Suprapubic skin (tissue), 4 donors: ENCODE measurements at regions not wholly inside any gene's neighbourhood (a gene's known extent, or its start where the extent isn't known, plus 50 kb on each side); places are given as distances from the start of the nearest gene placed in this dataset.
A peak's percentile ranks its signal among the peaks of the same experiment; 100 is the strongest.

Experiments
- DNase-seq, 2 donors: peaks; one replicate each; pipeline ENCODE4 v3.0.0-alpha.2; 2019; ENCODE audit warnings: low spot score in 2 of 2
- H3K27ac ChIP-seq: fragments of 200-600 bp; sonication (generic); one replicate; pipeline ENCODE4 v1.5.1; 2019
- H3K27me3 ChIP-seq: fragments of 200-600 bp; sonication (generic); one replicate; pipeline ENCODE4 v1.5.1; 2019
- H3K36me3 ChIP-seq: fragments of 200-600 bp; sonication (generic); one replicate; pipeline ENCODE4 v1.5.1; 2019
- H3K4me1 ChIP-seq: fragments of 200-600 bp; sonication (generic); one replicate; pipeline ENCODE4 v1.5.1; 2019
- H3K4me3 ChIP-seq: fragments of 200-600 bp; sonication (generic); one replicate; pipeline ENCODE4 v1.5.1; 2019; ENCODE audit warnings: mild to moderate bottlenecking
- H3K9me3 ChIP-seq: fragments of 200-600 bp; sonication (generic); one replicate; pipeline ENCODE4 v1.5.1; 2019
- EP300 ChIP-seq: sonication (generic); formaldehyde crosslinking; IDR thresholded peaks from one replicate; pipeline ENCODE4 v1.6.1; 2017; ENCODE audit warnings: antibody characterized with exemption
- POLR2A ChIP-seq, 2 donors: fragments of 450-650 bp; IDR thresholded peaks; one replicate each; pipeline ENCODE4 v1.6.1; 2017; ENCODE audit warnings: antibody characterized with exemption in 2 of 2, mild to moderate bottlenecking in 2 of 2, moderate library complexity in 2 of 2
- POLR2AphosphoS5 ChIP-seq, 3 donors: sonication (generic); formaldehyde crosslinking; IDR thresholded peaks; one replicate each; pipeline ENCODE4 v1.6.1; 2017; ENCODE audit warnings: antibody characterized with exemption in 3 of 3
- WGBS: methylation state at CpG from one replicate; pipeline ENCODE4 v1.1.5; 2018; 5-methylcytosine and 5-hydroxymethylcytosine counted together
- TF ChIP-seq, protein P1 (sequence below), 2 donors: fragments of 200-600 bp in 1 of 2; fragments of 450-650 bp in 1 of 2; sonication (generic) in 1 of 2; IDR thresholded peaks; one replicate each; pipeline ENCODE4 v1.5.1; 2016 to 2019; ENCODE audit warnings: antibody characterized with exemption in 2 of 2, mild to moderate bottlenecking in 1 of 2, moderate library complexity in 1 of 2

DNA sequence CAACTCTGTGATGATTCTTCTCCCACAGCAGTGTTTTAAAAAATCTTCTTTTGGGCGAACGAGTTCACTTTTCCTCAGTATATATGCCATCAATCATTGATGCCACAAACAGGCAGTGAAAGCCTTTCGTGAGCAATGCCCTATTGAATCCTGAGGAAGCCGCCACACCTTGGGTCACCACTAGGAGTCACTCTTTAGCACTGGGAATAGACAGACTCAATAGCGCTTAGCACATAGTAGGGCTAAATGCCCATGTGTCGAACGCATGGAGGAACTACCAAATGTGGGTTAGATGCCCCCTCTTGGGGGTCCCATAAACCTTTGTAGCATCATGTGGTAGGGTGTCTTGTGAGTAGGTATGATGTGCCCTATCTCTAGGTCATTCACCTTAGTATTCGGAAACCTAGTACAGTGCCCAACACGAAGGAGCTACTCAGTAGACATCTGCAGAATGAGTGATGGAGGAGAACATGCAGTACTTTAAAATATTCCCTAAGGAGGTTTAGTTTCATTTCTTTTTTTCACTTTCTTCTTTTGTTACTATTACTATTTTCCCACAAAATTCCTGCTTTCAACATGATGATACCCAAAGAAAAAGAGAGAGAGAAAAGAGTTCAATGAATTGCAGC is 603.7 kb downstream of the BNC2 start:
- TF ChIP-seq POLR2AphosphoS5 (IDR thresholded peaks at IDR 0.05) (no peak), EP300 (no peak), POLR2A (IDR thresholded peaks at IDR 0.05) (no peak)
- TF ChIP-seq, protein P1, sequence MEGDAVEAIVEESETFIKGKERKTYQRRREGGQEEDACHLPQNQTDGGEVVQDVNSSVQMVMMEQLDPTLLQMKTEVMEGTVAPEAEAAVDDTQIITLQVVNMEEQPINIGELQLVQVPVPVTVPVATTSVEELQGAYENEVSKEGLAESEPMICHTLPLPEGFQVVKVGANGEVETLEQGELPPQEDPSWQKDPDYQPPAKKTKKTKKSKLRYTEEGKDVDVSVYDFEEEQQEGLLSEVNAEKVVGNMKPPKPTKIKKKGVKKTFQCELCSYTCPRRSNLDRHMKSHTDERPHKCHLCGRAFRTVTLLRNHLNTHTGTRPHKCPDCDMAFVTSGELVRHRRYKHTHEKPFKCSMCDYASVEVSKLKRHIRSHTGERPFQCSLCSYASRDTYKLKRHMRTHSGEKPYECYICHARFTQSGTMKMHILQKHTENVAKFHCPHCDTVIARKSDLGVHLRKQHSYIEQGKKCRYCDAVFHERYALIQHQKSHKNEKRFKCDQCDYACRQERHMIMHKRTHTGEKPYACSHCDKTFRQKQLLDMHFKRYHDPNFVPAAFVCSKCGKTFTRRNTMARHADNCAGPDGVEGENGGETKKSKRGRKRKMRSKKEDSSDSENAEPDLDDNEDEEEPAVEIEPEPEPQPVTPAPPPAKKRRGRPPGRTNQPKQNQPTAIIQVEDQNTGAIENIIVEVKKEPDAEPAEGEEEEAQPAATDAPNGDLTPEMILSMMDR (IDR thresholded peaks at IDR 0.05) = peak in 1 of 2 donors; percentile 15
- H3K27ac ChIP-seq = peak overlapping the region; percentile 48
- DNase-seq = no peak

GRCh38 chr9:16267281-16268066 is 603.0 kb downstream of the BNC2 start:
- H3K4me1 ChIP-seq = no peaks in the 10 kb centered on the region
- H3K27me3 ChIP-seq = no peaks in the 10 kb centered on the region
- TF ChIP-seq, protein P1 (IDR thresholded peaks at IDR 0.05) = no peak
- TF ChIP-seq EP300 = no peak
- no peak for TF ChIP-seq POLR2A (IDR thresholded peaks at IDR 0.05)
- no peak for TF ChIP-seq POLR2AphosphoS5 (IDR thresholded peaks at IDR 0.05)
- H3K27ac ChIP-seq = peak overlapping the region; percentile 48
- H3K36me3 ChIP-seq = no peaks in the 10 kb centered on the region
- H3K4me3 ChIP-seq = peak overlapping the region; percentile 19
- no peak for DNase-seq
- 52% methylated on average over 10 of the region's 10 CpGs for WGBS
- no peaks in the 10 kb centered on the region for H3K9me3 ChIP-seq

More for the DNA sequence above, 603.7 kb downstream of the BNC2 start:
- no peaks in the 10 kb centered on the region for H3K36me3 ChIP-seq
- WGBS = 91% methylated on average over 9 of the region's 9 CpGs
- H3K4me1 ChIP-seq = no peaks in the 10 kb centered on the region
- H3K4me3 ChIP-seq = peak overlapping the region; percentile 19
- no peaks in the 10 kb centered on the region for H3K9me3 ChIP-seq
- no peaks in the 10 kb centered on the region for H3K27me3 ChIP-seq

GRCh38 chr9:16268067-16268881 is 602.2 kb downstream of the BNC2 start:
- Histone ChIP-seq H3K4me3 (no peak overlapping the region), H3K36me3 (no peaks in the 10 kb centered on the region), H3K4me1 (no peaks in the 10 kb centered on the region), H3K27ac (no peak overlapping the region), H3K9me3 (no peaks in the 10 kb centered on the region), H3K27me3 (no peaks in the 10 kb centered on the region)
- no peak for DNase-seq
- 80% methylated on average over 15 of the region's 15 CpGs for WGBS
- TF ChIP-seq POLR2A (IDR thresholded peaks at IDR 0.05) = no peak
- TF ChIP-seq POLR2AphosphoS5 (IDR thresholded peaks at IDR 0.05) = no peak
- no peak for TF ChIP-seq EP300
- TF ChIP-seq, protein P1 (IDR thresholded peaks at IDR 0.05) = no peak

DNA sequence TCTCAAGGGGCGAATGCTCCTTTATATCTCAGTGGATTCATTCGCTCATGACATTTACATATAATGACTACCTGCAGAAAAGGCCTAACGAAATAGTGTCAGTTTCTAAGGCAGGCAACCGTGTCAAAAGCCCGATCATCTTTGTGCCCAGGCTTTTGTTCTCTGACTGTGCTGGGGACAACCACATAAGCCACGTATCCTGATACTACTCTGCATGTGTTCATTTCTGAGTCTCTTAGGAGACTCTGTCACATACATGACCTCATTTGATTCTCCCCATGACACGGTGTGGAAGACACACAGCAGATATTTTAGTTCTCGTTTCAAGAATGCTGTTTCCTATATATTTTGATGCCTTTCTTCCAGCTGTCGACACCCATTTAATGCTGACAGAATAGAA is 598.5 kb downstream of the BNC2 start:
- WGBS = 84% methylated on average over 9 of the region's 9 CpGs
- Histone ChIP-seq H3K27ac (no peak overlapping the region), H3K4me3 (no peak overlapping the region), H3K9me3 (no peaks in the 10 kb centered on the region), H3K4me1 (peaks cover 9% of the 10 kb centered on the region), H3K36me3 (no peaks in the 10 kb centered on the region), H3K27me3 (no peaks in the 10 kb centered on the region)
- no peak for DNase-seq
- TF ChIP-seq POLR2AphosphoS5 (IDR thresholded peaks at IDR 0.05) (no peak), EP300 (no peak), POLR2A (IDR thresholded peaks at IDR 0.05) (no peak)
- TF ChIP-seq, protein P1 (IDR thresholded peaks at IDR 0.05) = no peak

- H3K9me3 ChIP-seq = no peaks in the 10 kb centered on the region
- H3K4me1 ChIP-seq = peaks cover 9% of the 10 kb centered on the region
- WGBS = 92% methylated on average over 8 of the region's 8 CpGs
- no peaks in the 10 kb centered on the region for H3K27me3 ChIP-seq
- DNase-seq = no peak
- H3K27ac ChIP-seq = no peak overlapping the region
- TF ChIP-seq POLR2AphosphoS5 (IDR thresholded peaks at IDR 0.05) (no peak), EP300 (no peak)
- TF ChIP-seq, protein P1 (IDR thresholded peaks at IDR 0.05) = no peak
- H3K36me3 ChIP-seq = no peaks in the 10 kb centered on the region
- no peak overlapping the region for H3K4me3 ChIP-seq
Measured at GRCh38 chr9:16272776-16273175, 597.7 kb downstream of the BNC2 start.
